ENCODE measurements at regions not wholly inside any gene's neighbourhood (a gene's known extent, or its start where the extent isn't known, plus 50 kb on each side); places are given as distances from the start of the nearest gene placed in this dataset.
"Not testable (repeated sequence)": the region's sequence is repeated elsewhere in the genome, so short reads cannot be mapped to it uniquely, and the experiment has no call there.

- H3K9me3 ChIP-seq (ENCODE audit: low read depth): no peaks in the 10 kb centered on the region
- DNase-seq (ENCODE audit: low spot score): no peak
Measured at GRCh38 chr11:92087725-92088537, 136.7 kb upstream of the FAT3 start.

GRCh38 chr11:92083123-92083522 is 141.5 kb upstream of the FAT3 start:
- Histone ChIP-seq H3K9me3 (ENCODE audit: low read depth) (no peaks in the 10 kb centered on the region), H3K36me3 (replicated peaks; ENCODE audit: insufficient read depth, low read depth) (no peaks in the 10 kb centered on the region), H2AFZ (no peak overlapping the region), H3K4me3 (no peak overlapping the region), H3K9me2 (replicated peaks; ENCODE audit: insufficient read depth) (no peaks in the 10 kb centered on the region), H3K27ac (no peak overlapping the region), H3K27me3 (no peaks in the 10 kb centered on the region), H3K4me1 (ENCODE audit: insufficient read depth) (no peaks in the 10 kb centered on the region), H4K20me1 (ENCODE audit: insufficient read depth, poor library complexity, severe bottlenecking) (no peaks in the 10 kb centered on the region), H3K79me2 (no peaks in the 10 kb centered on the region), H3K4me2 (no peak overlapping the region)
- no peak for TF ChIP-seq CTCF (IDR thresholded peaks at IDR 0.05; ENCODE audit: poor library complexity)
- TF ChIP-seq EZH2 (IDR thresholded peaks at IDR 0.05; ENCODE audit: borderline replicate concordance): no peak
- no peak for TF ChIP-seq EZH2phosphoT487 (IDR thresholded peaks at IDR 0.05; ENCODE audit: low read depth, severe bottlenecking, unreplicated experiment)
- 59% methylated on average over 3 of the region's 3 CpGs for WGBS (ENCODE audit: low lambda C conversion rate, missing lambda C conversion rate)
- no peak for DNase-seq (ENCODE audit: low spot score)

More at GRCh38 chr11:92087725-92088537, 136.7 kb upstream of the FAT3 start:
- no peaks in the 10 kb centered on the region for H4K20me1 ChIP-seq (ENCODE audit: insufficient read depth, poor library complexity, severe bottlenecking)
- no peak overlapping the region for H3K4me3 ChIP-seq
- no peaks in the 10 kb centered on the region for H3K36me3 ChIP-seq (replicated peaks; ENCODE audit: insufficient read depth, low read depth)
- H3K4me2 ChIP-seq: no peak overlapping the region
- 84% methylated on average over 5 of the region's 5 CpGs for WGBS (ENCODE audit: low lambda C conversion rate, missing lambda C conversion rate)
- TF ChIP-seq EZH2 (IDR thresholded peaks at IDR 0.05; ENCODE audit: borderline replicate concordance) (no peak), CTCF (IDR thresholded peaks at IDR 0.05; ENCODE audit: poor library complexity) (no peak), EZH2phosphoT487 (IDR thresholded peaks at IDR 0.05; ENCODE audit: low read depth, severe bottlenecking, unreplicated experiment) (no peak)
- no peak overlapping the region for H3K27ac ChIP-seq
- no peaks in the 10 kb centered on the region for H3K27me3 ChIP-seq
- H3K9me2 ChIP-seq (replicated peaks; ENCODE audit: insufficient read depth): no peaks in the 10 kb centered on the region
- H3K79me2 ChIP-seq: no peaks in the 10 kb centered on the region
- no peak overlapping the region for H2AFZ ChIP-seq
- no peaks in the 10 kb centered on the region for H3K4me1 ChIP-seq (ENCODE audit: insufficient read depth)

- TF ChIP-seq EZH2 (IDR thresholded peaks at IDR 0.05; ENCODE audit: borderline replicate concordance): no peak
- TF ChIP-seq EZH2phosphoT487 (IDR thresholded peaks at IDR 0.05; ENCODE audit: low read depth, severe bottlenecking, unreplicated experiment): no peak
- TF ChIP-seq CTCF (IDR thresholded peaks at IDR 0.05; ENCODE audit: poor library complexity): no peak
- no peaks in the 10 kb centered on the region for H3K9me2 ChIP-seq (replicated peaks; ENCODE audit: insufficient read depth)
Measured at GRCh38 chr11:92082652-92083051, 142.0 kb upstream of the FAT3 start.

GRCh38 chr11:92074498-92074897 is 150.1 kb upstream of the FAT3 start:
- not testable (repeated sequence) for DNase-seq (ENCODE audit: low spot score); H3K4me2 ChIP-seq
- 100% methylated on average over 1 of the region's 1 CpG for WGBS (ENCODE audit: low lambda C conversion rate, missing lambda C conversion rate)

More at GRCh38 chr11:92082652-92083051, 142.0 kb upstream of the FAT3 start:
- no peaks in the 10 kb centered on the region for H3K27me3 ChIP-seq
- H3K36me3 ChIP-seq (replicated peaks; ENCODE audit: insufficient read depth, low read depth): no peaks in the 10 kb centered on the region
- no peak overlapping the region for H2AFZ ChIP-seq
- H3K4me3 ChIP-seq: no peak overlapping the region
- no peaks in the 10 kb centered on the region for H3K4me1 ChIP-seq (ENCODE audit: insufficient read depth)
- no peaks in the 10 kb centered on the region for H4K20me1 ChIP-seq (ENCODE audit: insufficient read depth, poor library complexity, severe bottlenecking)
- no peaks in the 10 kb centered on the region for H3K79me2 ChIP-seq
- H3K4me2 ChIP-seq: no peak overlapping the region
- no peak overlapping the region for H3K27ac ChIP-seq
- no peaks in the 10 kb centered on the region for H3K9me3 ChIP-seq (ENCODE audit: low read depth)
- DNase-seq (ENCODE audit: low spot score): no peak

More at GRCh38 chr11:92074498-92074897, 150.1 kb upstream of the FAT3 start:
- not testable (repeated sequence) for H3K4me1 ChIP-seq (ENCODE audit: insufficient read depth); H3K9me3 ChIP-seq (ENCODE audit: low read depth); H3K27me3 ChIP-seq; H3K27ac ChIP-seq; H3K4me3 ChIP-seq; H3K9me2 ChIP-seq (replicated peaks; ENCODE audit: insufficient read depth); H2AFZ ChIP-seq; H4K20me1 ChIP-seq (ENCODE audit: insufficient read depth, poor library complexity, severe bottlenecking); H3K79me2 ChIP-seq; H3K36me3 ChIP-seq (replicated peaks; ENCODE audit: insufficient read depth, low read depth)

Data from hepatocyte (in vitro differentiated cells).